ENCODE measurements at regions not wholly inside any gene's neighbourhood (a gene's known extent, or its start where the extent isn't known, plus 50 kb on each side); places are given as distances from the start of the nearest gene placed in this dataset.

DNA sequence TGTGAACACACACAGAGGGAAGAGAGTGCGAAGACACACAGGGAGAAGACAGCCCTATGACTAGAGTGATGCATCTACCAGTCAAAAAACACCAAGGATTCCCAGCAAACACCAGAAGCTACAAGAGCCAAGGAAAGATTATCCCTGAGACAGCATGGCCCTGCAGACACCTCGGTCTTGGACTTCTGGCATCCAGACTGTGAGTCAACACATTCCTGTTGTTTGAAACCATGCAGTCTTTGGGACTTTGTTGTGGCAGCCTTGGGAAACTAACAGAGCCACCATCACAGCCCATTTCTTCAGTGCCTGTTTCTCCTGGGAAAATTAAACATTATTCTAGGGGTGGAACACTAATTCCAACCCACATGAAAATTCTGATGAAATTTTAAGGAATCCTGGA lies 220.6 kb downstream of the GXYLT1 start:
- DNase-seq = no peak

DNA sequence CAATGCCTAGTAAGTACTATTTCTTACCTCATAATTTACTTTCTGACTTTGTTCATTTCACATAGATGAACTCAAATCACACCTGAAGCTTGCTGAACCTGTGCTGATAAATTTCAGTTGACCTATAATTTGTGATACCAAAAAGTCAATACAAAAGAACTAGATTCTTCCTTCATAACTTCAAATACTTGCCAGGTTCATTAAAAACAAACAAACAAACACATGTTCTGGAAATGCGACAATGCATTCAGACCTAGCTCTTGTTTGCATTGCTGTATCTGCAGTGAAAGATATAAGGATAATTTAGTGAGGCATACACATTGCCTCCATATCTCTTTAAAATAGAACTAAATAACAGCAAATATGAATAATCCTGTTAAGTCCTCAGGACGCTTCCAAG lies 221.3 kb downstream of the GXYLT1 start:
- DNase-seq = no peak

DNA sequence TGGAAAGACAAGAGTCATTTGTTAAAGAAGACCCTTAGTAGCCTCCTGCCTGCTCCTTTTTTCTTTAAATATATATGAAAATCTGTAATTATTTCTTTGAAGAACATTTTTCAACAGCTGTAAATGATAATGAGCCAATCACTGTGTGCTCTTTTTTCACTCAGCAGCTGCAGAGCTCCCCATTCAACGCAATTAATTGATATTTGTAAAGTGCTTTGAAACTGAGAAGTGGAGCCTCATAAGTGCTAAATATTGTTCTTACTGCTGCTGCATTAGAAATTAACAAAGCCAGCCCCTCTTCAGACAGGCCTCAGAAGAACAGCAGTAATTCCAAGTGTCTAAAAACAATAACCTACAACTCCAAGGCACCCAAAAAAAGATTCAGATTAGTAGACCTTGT lies 224.3 kb downstream of the GXYLT1 start:
- DNase-seq = no peak

DNA sequence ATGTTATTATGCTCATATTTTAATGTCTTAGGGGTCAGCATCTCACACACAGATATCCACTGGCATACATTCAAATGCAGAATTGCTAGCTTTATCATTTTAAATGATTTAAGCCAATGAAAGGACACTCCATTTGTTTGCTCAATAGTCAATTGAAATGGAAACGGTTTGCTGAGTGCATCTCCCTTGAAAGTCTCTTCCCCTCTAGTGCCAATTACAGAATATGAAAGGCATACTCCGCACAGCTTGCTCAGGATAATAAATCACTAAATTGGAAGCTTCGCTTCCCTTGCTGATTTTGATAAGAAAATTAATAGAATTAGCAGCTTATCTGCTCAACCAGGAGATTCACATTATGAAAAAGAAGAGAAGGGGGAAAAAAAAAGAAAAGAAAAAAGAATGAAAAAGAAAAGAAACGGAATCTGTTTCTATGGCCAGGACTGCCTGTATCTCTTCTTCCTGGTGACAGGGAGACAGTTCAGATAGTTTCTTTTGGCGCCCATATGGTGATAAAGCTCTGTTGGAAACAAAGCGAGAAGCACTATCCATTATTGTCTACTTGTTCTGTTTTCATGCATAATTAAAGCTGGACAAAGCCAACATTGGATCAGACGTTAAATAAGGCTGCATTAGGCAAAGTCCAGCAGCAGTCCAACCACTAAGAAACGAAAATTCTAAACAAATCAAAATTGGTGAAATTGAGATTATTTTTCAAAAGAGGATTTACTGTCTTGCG lies 225.0 kb downstream of the GXYLT1 start:
- DNase-seq = no peak

DNA sequence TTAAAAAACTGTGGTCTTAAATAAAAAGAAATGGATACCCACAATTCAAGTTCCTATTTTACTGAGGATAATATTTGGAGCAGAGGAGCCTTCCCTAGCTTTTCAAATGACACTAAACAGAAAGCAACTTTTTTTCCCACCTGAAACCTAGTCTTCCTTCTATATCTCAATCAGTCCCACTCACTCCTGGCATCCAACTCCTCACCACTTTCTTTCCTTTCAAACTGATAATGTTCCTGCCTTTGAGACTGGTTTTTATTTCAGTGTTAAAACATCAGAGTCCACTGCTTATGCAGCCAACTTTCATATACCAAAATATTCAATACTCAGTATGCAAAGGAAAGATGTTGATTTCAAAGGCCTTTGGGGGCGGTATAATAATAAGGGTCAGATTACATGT lies 225.6 kb downstream of the GXYLT1 start:
- DNase-seq = no peak

DNA sequence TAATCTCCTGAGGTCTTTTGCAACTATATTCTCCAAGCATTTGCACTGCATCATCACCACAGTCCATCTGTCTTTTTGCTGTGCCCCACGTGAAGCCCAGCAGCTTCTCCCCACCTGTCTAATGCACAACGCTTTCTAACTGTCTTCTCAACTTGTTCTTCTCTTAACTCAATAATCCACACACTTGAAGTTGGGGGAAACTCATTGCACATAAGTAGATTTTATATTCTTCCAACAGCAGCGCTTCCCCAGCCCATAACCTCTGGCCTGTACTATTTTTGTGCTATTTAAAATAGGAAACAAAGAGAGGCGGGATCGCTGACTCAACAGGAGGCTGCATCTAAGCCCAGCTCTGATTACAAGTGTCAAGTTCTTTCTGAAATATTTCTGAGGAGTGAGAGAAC lies 226.7 kb downstream of the GXYLT1 start:
- DNase-seq = peak; percentile 8

DNA sequence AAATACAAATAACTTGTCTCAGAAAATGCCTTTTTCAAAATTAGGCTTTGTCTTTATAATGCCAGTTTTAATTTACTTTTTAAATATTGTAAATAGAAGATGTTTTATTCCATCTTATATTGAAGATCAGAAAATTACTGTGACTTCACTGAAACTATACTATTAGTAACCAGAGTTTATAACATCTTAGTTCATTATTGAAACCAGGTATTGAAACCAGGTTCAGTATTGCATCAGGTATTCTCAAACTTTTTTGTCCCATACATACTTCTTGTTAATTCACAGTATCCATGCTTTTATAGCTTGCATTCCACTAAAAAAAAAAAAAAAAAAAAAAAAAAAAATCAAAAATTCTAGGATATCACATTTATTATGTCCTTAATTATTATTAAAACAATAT lies 227.5 kb downstream of the GXYLT1 start:
- no peak for DNase-seq

DNA sequence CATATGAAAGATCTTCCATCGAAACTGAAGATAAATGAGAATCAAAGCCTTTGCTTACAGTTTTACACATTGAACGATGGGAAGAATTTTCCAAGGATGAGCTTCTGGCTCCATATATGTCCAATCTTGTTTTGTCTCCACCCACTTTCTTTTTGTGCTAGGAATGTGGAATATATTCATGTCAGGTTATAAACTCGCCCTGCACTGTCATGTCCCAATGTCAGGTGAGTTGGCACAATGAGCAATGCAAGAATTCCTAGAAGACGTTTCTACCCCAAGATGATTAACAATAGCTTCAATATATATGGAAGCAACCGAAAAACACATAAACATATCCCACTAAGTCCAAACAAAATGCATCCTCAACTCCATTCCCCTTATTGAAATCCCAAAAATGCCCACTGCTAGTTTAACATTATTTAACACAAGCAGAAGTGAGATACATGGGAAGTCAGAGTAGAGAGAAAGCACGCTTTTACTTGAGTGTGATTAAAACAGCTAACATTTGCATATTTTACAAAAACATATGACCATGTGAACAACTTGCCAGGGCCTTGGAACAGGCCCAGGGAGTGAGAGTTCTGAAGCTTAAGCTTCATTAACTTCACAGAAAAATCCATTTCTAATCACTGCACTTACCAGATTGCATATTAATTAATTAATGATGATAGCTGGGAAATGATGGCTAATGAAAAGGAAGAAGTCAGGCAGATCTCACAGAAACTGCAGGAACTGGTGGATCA lies 233.9 kb downstream of the GXYLT1 start:
- DNase-seq = no peak

DNA sequence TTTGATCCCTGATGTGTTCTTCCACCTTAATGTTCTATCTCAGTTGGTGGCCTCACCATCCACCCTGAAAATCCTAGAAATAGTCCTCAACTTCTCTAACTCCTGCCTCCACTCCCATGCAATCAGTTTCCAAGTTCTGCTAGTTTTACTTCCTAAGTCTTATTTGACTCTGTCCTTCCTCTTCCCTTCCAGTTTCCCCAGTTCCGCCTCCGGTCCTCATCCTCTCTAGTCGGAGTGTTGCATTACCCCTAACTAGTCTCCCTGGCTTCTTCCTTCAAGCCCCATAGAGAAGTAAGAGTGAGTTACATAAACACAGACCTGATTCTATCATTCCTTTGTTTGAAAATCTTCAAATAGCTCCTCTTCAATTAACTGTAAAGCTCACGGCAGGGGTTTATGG lies 236.5 kb downstream of the GXYLT1 start:
- no peak for DNase-seq

DNA sequence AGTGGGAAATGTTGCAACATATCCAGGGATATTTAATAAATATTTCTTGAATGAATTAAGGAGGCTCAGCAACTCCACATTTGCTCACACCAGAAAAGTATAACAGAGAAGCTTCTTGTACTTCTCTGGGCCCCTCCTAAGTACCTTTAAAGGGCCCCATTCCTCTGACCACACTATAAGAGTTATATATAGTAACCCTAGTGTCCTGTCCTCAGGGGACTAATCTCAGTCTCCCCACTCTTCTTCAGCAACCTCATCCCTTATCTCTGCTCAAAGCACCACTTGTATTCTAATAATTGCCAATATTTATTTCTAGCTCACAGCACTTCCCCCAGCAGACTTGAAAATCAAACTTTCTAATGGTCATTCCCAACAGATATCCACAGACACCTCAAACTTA lies 237.1 kb downstream of the GXYLT1 start:
- DNase-seq = no peak

DNA sequence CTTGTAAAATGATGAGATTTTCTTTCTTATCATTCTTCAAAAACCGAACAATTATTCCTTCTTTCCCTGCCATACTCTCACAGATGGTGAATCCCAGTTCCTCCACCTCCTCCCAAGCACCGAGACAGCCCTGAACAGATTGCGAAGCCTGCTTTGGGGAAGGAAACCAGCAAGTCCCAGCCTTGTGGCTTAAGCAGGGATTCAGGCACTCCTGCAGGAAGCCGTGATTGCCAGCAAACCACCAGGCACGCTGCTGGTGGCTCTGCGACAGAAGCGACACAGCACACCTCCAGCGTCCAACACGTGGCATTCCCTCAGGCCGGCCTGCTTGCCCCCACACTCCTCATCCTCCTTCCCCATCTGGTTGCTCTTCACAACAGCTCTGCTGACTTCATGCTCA lies 237.7 kb downstream of the GXYLT1 start:
- no peak for DNase-seq

DNA sequence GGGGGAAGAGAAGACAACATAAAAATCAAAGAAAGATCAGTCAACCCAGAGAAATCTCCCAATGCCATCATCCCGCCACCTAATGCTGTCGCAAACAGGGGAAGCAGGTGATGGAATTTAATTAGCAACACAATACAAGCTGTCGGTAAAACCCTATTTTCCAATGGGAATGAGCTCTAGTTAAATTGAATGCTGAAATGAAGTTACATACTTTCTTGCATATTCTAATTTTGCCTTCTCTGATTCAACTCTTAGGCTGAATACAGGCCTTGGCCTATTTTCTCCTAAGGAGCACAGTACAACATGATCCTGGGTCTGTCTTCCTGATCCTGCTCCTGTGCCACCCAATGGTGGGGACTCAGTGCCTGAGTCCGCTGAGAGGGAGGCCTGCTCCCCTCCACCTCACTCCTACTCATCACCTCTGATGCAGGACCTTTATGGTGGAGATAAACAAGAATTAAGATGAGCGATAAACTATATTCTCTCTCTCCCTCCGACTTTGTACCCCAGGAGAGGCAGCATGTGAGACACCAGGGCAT lies 238.8 kb downstream of the GXYLT1 start:
- DNase-seq = no peak

DNA sequence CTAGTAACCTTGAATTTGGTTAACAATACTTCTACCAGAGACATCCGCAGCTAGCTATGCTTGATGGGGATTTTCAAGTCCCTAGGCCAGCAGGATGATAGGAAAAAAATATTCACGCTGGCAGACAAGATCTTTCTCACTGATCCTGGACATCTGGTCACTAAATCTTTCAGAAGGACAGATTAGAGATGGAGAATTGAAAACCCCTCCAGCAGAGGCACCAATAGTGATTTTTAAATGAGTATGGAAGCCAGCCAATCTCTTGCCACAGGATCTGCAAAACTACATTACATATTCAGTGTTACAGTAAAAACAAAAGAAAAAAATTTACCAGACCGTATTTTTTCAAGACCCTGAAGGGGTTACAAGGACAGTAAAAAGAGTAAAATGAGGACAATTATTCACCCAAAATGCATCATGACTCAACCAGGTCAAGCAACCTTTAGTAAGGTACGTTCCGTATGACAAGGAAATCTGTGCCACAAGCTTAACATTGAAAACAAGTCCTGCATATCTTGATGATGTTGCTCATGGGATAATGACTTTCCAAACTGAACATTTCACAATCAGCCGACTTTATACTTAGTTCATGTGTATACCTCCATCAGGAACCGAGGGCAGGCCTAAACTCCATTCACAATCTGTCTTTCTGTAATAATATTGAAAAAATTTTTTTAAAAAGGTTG lies 239.5 kb downstream of the GXYLT1 start:
- DNase-seq = no peak

DNA sequence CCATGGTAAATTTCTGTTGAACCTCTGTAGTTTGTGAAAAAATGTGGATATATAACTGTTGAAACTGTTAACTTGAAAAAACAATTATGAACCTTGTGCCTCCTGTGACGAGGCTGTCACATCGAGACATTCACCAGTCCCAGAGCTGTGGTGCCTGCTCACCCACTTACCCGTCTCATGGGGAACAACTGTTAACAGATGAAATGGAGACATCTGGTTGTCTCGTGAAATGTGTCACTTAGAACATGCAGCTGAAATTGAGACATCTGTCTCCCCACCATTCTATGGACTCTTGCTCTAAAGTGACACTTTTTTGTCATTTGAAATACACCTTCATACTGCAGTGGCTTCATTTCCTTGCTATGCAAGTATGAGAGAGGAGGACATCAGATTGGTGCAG lies 240.6 kb downstream of the GXYLT1 start:
- DNase-seq = no peak

DNA sequence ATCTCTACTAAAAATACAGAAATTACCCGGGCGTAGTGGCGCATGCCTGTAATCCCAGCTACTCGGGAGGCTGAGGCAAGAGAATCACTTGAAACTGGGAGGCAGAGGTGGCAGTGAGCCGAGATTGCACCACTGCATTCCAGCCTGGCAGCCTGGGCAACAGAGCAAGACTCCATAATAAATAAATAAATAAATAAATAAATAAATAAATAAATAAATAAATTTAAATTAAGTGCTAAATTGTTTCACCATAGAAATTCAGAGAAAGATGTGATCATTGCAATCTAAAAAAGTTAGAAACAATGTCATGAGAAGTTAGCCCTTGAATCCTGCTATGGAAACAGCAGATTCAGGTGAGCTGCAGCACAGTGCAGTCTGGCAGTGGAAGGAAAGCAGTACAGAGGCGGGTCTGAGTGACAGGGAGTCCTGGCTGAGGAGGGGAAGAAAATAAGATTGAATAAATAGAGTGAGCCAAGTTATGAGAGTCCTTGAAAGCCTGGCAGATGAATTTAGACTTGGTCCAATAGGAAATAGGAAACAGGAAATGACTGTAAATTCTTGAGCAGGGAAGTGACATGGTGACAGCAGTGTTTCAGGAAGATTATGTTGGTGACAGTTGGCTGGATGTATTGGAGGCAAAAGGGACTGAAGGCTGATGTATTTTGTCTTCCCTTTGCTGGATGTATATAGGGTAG lies 241.5 kb downstream of the GXYLT1 start:
- no peak for DNase-seq

DNA sequence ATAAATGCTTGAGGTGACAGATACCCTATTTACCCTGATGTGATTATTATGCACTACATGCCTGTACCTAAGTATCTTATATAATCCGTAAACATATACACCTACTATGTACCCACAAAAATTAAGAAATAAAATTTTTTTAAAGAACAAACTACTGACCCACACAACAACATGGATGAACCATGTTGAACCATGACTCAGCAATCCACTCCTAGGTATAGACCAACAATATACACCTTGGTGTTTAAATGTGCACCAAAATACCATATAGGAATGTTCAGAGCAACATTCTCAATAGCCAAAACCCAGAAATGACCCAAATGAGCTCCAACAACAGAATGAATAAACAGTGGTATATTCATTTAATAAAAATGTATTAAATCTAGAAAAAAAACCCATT lies 245.1 kb downstream of the GXYLT1 start:
- DNase-seq = no peak

DNA sequence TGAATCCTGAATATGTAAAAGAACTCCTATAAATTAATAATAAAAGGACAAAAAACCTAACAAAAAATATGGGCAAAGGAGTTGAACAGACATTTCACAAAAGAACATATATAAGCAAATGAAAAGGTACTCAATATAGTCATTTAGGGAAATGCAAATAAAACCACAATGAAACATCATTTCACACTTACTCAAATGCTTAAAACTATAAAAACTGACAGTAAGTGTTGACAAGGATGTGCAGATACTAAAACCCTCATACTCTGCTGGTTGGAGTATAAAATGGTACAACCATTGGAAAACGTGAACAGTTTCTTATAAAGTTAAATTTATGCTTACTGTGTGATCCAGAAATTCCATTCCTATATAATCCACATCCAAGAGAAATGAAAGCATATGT lies 247.1 kb downstream of the GXYLT1 start:
- DNase-seq = no peak

DNA sequence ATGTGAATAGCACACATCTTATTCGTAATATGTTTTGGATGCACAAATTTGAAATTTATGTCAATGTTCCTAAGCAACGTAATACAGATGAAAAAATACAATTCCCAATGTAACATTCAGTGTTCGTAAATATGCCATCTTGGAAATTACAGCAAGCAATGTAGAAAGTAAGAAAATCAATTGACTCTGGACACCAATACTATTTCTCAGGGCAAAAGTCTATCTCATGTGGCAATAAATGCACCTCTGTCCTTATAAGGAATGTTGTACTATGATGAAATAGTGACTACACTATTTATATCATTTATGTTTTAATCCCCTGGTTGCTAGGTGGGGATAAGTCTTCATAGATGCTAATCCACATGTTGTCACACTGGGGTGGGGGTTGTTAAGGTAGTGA lies 251.2 kb downstream of the GXYLT1 start:
- DNase-seq = no peak

DNA sequence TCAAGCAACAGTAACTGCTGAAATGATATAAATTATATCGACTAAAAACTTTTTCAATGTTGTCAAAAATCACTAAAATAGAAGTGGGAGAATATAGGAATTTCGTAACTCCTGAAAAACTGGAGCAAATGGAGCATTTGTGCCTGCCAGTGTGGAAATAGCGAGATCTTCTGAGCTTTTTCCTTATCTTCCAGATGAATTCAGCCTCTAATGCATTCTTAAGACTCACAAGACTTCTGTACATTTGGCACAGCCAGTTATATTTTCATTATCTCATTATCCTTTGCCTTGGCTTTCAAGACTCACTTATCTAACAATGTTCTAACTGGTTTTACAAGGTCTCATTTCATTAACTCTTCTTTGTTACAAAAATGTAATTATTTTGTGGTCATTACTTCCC lies 252.4 kb downstream of the GXYLT1 start:
- no peak for DNase-seq

DNA sequence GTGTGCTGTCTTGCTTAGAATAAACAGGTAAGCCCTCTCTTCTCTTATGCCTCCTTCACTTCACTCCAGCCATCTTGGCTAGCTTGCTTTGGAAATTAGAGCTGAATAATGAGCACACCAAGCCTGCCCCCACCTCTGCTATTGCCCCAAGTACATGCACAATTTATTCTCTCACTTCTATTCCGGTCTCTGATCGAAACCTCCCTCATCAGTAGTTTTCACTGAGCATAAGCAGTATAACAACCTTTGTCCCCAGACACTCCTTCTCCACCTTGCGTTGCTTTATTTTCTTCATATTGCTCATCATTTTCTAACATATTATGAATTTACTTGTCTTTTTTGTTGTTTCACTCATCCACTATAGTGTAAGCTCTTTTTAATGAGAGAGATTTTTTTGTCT lies 253.4 kb downstream of the GXYLT1 start:
- no peak for DNase-seq

DNA sequence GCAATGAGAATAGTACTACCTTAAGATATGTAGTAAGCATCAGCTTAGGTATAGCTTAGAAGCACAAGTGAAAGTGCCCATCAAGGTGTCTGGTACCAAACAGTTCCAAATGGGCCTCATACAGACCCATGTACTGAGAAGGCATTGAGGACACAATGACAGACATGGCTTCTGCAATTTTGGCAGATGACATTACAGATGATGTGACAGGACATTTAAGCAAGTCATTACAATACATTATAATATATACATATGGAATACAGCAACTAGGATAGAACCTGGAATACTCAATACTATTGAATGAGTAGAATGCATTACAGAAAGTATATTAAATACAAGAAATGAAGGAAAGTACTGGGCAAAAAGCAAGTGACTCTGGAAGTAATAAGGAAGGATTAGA lies 256.4 kb downstream of the GXYLT1 start:
- no peak for DNase-seq

DNA sequence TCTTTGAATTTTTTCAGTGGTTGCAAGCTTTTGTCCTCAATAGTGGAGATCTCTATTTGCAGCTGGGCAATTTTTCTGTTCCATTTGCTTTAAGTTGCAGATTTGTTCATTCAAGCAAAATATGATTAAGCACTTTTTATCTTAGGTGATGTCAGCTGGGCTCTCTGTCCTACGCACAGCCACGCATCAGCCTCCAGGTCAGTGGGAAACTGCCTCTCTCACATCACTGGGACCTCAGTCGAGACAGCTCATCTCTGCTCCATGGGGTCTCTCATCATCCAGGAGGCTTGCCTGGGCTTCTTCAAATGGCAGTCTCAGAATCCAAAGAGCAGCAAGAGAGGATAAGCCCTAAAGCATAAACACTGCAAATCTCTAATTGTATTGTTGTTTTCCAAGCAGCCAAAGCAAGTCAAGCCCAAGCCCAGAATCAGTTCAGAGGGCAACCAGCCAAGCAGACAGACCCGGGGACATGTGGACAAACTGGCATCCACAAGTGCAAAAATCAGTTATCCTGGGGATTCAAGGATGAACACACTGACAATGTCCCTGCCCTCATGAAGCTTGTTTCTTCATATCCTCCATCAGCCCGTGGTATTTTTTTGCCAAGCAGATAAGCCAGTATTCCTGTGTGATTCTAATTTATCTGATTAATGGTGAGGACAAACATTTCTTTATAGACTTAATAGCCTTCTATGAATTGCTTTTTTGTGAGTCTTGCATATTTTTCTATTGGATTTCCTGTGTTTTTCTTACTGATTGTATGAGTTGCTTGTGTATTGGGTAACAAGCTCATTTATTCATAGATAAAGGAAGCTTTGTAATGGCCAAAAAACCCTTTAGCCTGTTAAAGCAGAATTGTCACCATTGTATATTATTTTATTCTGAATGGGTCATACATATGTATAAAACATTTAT lies 262.5 kb downstream of the GXYLT1 start:
- DNase-seq = no peak

All from fibroblast of skin of abdomen (primary cell).